Mesodermal cell (in vitro differentiated cells): ENCODE measurements at regions not wholly inside any gene's neighbourhood (a gene's known extent, or its start where the extent isn't known, plus 50 kb on each side); places are given as distances from the start of the nearest gene placed in this dataset.

Experiments
- H3K27ac ChIP-seq: 2 replicates; pipeline ENCODE4 v1.7.0; 2013; ENCODE audit warnings: mild to moderate bottlenecking, low read depth, low read length, moderate library complexity; ENCODE audit not compliant: severe bottlenecking
- H3K36me3 ChIP-seq: 2 replicates; pipeline ENCODE4 v1.7.1; 2013; ENCODE audit warnings: mild to moderate bottlenecking, low read length, moderate library complexity; ENCODE audit not compliant: control insufficient read depth, insufficient read depth
- H3K4me1 ChIP-seq: one replicate; pipeline ENCODE4 v1.7.1; 2013; ENCODE audit warnings: mild to moderate bottlenecking, low read length; ENCODE audit not compliant: insufficient read depth, control insufficient read depth, poor library complexity, severe bottlenecking
- H3K4me3 ChIP-seq: 2 replicates; pipeline ENCODE4 v1.7.0; 2013; ENCODE audit warnings: low read length, control low read depth, mild to moderate bottlenecking; ENCODE audit not compliant: insufficient read depth, poor library complexity, severe bottlenecking; ENCODE audit errors: extremely low read depth
- H3K9me3 ChIP-seq: 2 replicates; pipeline ENCODE4 v1.7.1; 2013; ENCODE audit warnings: mild to moderate bottlenecking, low read length, moderate library complexity; ENCODE audit not compliant: control insufficient read depth
- WGBS, 2 experiments: methylation state at CpG; one replicate each; pipeline ENCODE4 v1.1.5; 2013; ENCODE audit warnings: missing lambda C conversion rate in 2 of 2; ENCODE audit not compliant: insufficient coverage in 2 of 2; 5-methylcytosine and 5-hydroxymethylcytosine counted together

DNA sequence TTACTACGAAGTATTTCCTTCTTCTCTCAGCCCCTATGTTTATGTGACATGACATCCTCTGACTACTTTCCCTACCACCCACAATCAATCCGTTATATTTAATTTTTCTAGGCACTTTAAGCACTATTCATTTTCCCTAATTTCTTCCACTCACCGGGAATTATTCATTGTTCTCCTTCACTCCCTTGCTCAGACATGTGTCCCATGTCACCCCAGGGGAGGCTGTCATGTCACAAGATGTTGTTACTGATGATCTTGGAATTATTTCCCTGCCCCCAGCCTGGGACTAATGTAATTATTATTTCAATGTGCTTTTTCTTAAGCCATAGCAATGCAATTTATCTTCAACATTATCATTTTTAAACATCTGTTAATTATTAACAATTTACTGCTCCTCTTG is 317.2 kb downstream of the PHF14 start:
- WGBS, 2 experiments = 80 to 83% methylated on average over 2 to 3 of the region's 3 CpGs
- no peaks in the 10 kb centered on the region for H3K4me1 ChIP-seq
- H3K4me3 ChIP-seq = no peak overlapping the region
- H3K27ac ChIP-seq = no peak overlapping the region
- H3K9me3 ChIP-seq = no peaks in the 10 kb centered on the region
- no peaks in the 10 kb centered on the region for H3K36me3 ChIP-seq

DNA sequence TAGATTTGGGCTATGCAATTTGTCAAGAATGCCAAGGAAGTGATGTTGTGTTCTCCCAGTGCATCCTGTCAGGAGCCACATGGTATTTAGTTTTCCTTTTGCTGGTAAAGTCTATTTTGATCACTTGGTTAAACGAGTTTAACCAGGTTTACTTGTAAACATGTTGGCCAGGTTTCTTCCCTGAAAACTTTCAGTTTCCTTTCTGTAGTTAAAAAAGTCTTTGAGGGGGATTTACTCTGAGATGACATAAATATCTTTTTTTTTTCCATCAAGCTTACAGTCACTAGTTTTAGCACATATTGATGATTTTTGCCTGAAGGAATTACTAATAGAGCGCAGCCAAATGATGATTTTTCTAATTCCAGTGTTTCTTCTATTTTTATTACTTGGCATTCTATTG is 320.5 kb downstream of the PHF14 start:
- 80% methylated on average over 1 of the region's 2 CpGs; no CpG with 5 or more reads in 1 of the 2 experiments for WGBS, 2 experiments
- H3K4me1 ChIP-seq = no peaks in the 10 kb centered on the region
- H3K9me3 ChIP-seq = no peaks in the 10 kb centered on the region
- no peak overlapping the region for H3K27ac ChIP-seq
- no peaks in the 10 kb centered on the region for H3K36me3 ChIP-seq
- no peak overlapping the region for H3K4me3 ChIP-seq

DNA sequence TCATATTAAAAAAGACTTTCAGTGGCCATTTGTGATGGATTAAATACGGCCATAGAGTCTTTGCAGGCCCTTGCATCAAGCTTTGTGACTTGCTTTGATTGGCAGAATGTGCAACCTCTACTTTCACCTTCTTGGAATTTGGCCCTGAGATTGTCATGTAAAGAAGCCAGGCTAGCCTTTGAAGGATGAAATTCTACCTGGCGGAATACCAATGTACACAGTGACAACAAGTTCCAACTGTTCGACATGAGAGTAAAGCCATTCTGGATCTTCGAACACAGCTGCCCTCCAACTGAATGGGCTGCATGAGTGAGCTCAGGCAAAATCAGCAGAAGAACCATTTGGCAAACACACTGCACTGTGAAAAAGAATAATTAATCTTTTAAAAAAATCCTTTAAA is 321.3 kb downstream of the PHF14 start:
- no peaks in the 10 kb centered on the region for H3K4me1 ChIP-seq
- no peak overlapping the region for H3K4me3 ChIP-seq
- H3K9me3 ChIP-seq = no peaks in the 10 kb centered on the region
- no peak overlapping the region for H3K27ac ChIP-seq
- 94% methylated on average over 4 of the region's 4 CpGs for WGBS, 2 experiments
- H3K36me3 ChIP-seq = no peaks in the 10 kb centered on the region

DNA sequence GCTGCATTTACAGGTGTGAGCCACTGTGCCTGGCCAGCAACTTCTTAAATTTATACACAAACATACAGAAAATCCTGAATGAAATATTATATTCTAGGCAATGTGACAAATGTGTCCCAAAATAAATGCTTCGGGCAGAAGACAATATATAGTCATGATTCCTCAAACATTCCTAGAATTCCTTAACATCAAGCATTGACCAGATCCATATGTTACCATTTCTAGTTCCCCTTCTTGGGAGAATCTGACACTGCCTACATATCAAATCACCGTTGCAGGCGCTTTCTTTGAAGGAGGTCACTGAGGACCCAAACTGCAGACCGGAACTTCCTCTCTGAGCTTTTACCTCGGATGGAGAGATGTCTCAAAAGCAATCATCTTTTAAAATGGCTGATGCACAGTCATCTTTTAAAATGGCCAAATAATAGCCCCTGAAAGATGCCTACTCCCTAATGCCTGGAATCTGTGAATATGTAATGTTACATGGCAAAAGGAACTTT is 323.5 kb downstream of the PHF14 start:
- Histone ChIP-seq H3K4me1 (no peaks in the 10 kb centered on the region), H3K27ac (no peak overlapping the region), H3K9me3 (no peaks in the 10 kb centered on the region), H3K4me3 (no peak overlapping the region), H3K36me3 (no peaks in the 10 kb centered on the region)
- 81 to 89% methylated on average over 3 to 5 of the region's 5 CpGs for WGBS, 2 experiments

DNA sequence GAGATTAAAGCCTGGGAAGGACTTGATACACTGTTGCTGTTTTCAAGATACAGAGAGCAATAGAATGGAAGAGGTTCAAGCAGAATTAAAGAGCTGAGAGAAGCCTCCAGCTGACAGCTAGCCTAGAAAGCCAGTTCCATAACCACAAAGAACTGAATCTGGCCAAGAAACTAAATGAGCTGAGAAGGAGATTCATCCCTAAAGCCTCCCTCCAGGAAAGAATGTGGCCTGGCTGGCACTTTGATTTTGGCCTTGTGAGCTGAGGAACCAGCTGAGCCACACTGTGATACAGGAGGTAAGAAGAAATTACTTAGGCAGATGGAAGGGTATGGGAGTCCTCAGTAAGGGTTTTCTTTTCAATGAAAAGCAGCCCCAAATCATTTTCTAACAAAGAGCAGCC is 324.1 kb downstream of the PHF14 start:
- no peaks in the 10 kb centered on the region for H3K9me3 ChIP-seq
- no peak overlapping the region for H3K27ac ChIP-seq
- no peaks in the 10 kb centered on the region for H3K4me1 ChIP-seq
- H3K4me3 ChIP-seq = no peak overlapping the region
- H3K36me3 ChIP-seq = no peaks in the 10 kb centered on the region

DNA sequence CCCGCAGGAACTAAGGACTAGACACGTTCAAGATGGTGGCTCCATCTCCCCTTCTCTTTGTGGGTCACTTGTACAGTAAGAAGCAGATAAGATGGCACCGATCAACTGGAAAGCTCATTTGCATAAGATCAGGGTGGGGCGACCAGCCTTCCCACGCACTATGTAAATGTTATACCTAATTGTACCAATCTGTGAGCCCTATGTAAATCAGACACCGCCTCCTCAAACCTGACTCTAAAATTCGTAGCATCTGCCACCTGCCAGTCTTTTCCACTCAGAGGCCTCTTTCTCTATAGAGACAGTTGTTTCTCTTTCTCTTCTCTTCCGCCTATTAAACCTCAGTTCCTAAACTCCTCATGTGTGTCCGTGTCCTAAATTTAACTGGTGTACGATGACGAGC is 324.5 kb downstream of the PHF14 start:
- H3K4me3 ChIP-seq = no peak overlapping the region
- H3K4me1 ChIP-seq = no peaks in the 10 kb centered on the region
- WGBS, 2 experiments = 85 to 90% methylated on average over 10 to 11 of the region's 11 CpGs
- no peaks in the 10 kb centered on the region for H3K36me3 ChIP-seq
- H3K9me3 ChIP-seq = no peaks in the 10 kb centered on the region
- no peak overlapping the region for H3K27ac ChIP-seq

DNA sequence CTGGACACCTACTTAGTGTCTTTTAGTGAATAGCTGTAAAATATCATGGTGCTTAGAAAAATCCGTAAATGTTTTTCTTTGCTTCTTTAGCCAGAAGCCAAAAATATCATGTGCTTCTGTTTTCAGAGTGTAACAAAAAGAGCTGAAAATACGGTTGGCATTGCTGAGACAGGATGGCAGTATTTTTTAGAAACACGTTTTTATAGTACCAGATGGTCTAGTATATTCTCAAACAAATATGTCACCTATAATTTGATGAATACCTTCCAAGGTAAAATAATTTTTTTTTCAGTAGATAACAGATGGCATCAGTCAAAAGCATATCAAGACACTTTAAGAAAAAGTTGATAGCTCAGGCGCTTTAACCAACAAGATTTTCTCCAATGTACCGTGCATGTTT is 326.6 kb downstream of the PHF14 start:
- no peaks in the 10 kb centered on the region for H3K36me3 ChIP-seq
- 94 to 100% methylated on average over 2 to 3 of the region's 5 CpGs for WGBS, 2 experiments
- H3K9me3 ChIP-seq = no peaks in the 10 kb centered on the region
- H3K4me3 ChIP-seq = no peak overlapping the region
- H3K4me1 ChIP-seq = no peaks in the 10 kb centered on the region
- no peak overlapping the region for H3K27ac ChIP-seq

DNA sequence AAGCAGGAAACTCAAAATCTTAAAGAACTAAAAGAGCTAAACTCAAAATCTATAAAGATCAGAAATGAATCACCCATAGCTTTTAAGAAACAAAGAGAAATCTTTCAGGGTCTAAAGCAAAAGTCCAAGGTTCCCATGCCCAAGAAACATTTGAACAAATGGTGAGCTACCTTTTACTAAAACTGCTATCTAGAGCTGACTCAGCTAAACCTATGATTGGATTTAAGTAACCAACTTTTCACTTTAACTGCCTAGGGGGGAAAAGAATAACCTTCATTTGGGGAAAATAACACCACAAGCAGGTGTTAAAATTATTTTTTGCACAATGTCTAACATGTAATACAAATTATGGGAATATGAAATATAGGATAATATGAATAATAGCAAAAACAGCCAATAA is 328.4 kb downstream of the PHF14 start:
- Histone ChIP-seq H3K4me1 (no peaks in the 10 kb centered on the region), H3K9me3 (no peaks in the 10 kb centered on the region), H3K36me3 (no peaks in the 10 kb centered on the region), H3K4me3 (no peak overlapping the region), H3K27ac (no peak overlapping the region)

DNA sequence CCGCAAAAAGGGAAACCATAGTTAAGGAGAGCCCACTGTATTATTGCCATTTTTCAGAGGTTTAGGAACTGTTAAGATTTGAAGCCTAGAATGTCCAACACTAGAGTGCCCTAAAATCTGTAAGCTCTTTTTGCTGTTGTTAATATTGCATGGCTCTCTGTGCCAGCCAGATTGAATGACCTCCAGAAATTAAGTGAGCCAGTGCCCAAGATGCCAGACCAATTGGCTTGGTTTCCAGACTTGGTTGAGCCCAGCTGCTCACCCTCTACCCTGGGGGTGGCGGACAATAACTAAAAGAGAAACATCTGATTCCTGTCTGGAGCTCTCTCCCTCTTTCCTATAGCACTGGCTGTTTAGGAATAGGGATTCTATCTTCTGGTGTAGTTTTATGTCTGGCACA is 340.1 kb downstream of the PHF14 start:
- no peaks in the 10 kb centered on the region for H3K4me1 ChIP-seq
- H3K9me3 ChIP-seq = peaks cover 3% of the 10 kb centered on the region
- no peak overlapping the region for H3K4me3 ChIP-seq
- H3K27ac ChIP-seq = no peak overlapping the region
- no peaks in the 10 kb centered on the region for H3K36me3 ChIP-seq
- WGBS, 2 experiments = 100% methylated on average over 2 of the region's 2 CpGs; no CpG with 5 or more reads in 1 of the 2 experiments

DNA sequence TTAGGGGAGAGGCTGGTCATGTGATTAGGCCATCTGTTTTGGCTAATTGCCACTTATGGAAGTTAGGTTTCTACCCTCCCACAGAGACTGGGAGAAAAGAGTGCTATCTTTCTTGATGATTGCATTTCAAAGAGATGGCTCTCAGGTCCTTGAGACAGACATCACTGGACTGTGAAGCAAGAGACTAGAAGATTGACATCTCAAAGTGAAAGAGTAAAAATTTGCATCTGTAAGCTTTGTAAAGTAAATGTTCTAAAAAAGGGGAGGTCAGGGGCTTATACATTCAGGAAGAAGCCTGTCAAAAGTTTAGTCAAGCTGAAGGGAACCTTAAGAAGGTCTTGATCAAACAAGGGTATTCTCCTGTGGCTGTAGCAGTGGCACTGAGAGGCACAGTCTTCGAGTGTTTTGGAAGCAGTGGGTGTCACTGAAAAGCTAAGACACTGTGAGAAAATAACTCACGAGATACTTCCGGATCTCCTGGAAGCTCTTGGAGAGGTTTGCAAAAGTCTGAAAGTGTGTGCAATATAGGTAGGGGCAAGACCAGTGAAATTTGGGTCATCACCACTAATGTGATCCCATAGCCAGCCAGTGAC is 342.1 kb downstream of the PHF14 start:
- H3K36me3 ChIP-seq = no peaks in the 10 kb centered on the region
- 76 to 81% methylated on average over 3 of the region's 3 CpGs for whole genome bisulfite sequencing, 2 experiments
- peaks cover 3% of the 10 kb centered on the region for H3K9me3 ChIP-seq
- no peak overlapping the region for H3K27ac ChIP-seq
- no peaks in the 10 kb centered on the region for H3K4me1 ChIP-seq
- H3K4me3 ChIP-seq = no peak overlapping the region

DNA sequence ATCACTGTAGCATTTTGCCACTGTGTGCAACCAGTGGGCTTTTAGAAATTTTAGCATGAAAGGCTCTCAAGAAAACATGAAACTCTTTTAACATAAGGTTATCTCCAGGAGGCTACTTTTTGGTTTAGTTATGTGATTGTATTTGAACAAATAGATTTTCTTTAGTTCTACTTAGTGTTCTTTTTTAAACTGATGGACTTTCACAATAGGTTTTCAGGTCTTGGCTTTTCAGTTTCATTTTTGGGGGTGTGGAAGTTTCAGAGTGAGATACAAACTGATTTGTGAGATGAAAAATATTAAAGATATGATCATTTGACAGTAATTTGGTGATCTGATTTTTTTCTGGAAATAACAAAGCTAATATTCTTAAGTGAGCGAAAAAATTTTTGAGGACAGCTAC is 344.1 kb downstream of the PHF14 start:
- Histone ChIP-seq H3K27ac (no peak overlapping the region), H3K9me3 (peaks cover 3% of the 10 kb centered on the region), H3K4me1 (no peaks in the 10 kb centered on the region), H3K4me3 (no peak overlapping the region), H3K36me3 (no peaks in the 10 kb centered on the region)
- WGBS, 2 experiments = no CpG with 5 or more reads among the region's 1 CpG
